Trophoblast cell (in vitro differentiated cells and primary cell): ENCODE measurements at regions not wholly inside any gene's neighbourhood (a gene's known extent, or its start where the extent isn't known, plus 50 kb on each side); places are given as distances from the start of the nearest gene placed in this dataset.
A peak's percentile ranks its signal among the peaks of the same experiment; 100 is the strongest.

Experiments
- DNase-seq, 2 donors: peaks; one replicate each; pipeline ENCODE4 v3.0.0-alpha.2; 2016
- H2AFZ ChIP-seq: 2 replicates; pipeline ENCODE4 v1.6.1; 2013; ENCODE audit warnings: low read length, moderate library complexity, mild to moderate bottlenecking; ENCODE audit not compliant: insufficient read depth, poor library complexity
- H2AK5ac ChIP-seq: 2 replicates; pipeline ENCODE4 v1.6.1; 2013; ENCODE audit warnings: mild to moderate bottlenecking, low read length
- H2BK120ac ChIP-seq: 2 replicates; pipeline ENCODE4 v1.6.1; 2013; ENCODE audit warnings: low read length, mild to moderate bottlenecking, moderate library complexity; ENCODE audit not compliant: insufficient read depth, poor library complexity
- H2BK12ac ChIP-seq: 2 replicates; pipeline ENCODE4 v1.6.1; 2013; ENCODE audit warnings: mild to moderate bottlenecking, low read length, moderate library complexity
- H2BK5ac ChIP-seq: 2 replicates; pipeline ENCODE4 v1.6.1; 2013; ENCODE audit warnings: low read length, low read depth, moderate library complexity, mild to moderate bottlenecking; ENCODE audit not compliant: poor library complexity
- H3K14ac ChIP-seq: 2 replicates; pipeline ENCODE4 v1.6.1; 2013; ENCODE audit warnings: mild to moderate bottlenecking, low read length
- H3K18ac ChIP-seq: 2 replicates; pipeline ENCODE4 v1.6.1; 2013; ENCODE audit warnings: mild to moderate bottlenecking, low read length
- H3K23ac ChIP-seq: 2 replicates; pipeline ENCODE4 v1.6.1; 2013; ENCODE audit warnings: low read length
- H3K27ac ChIP-seq: 2 replicates; pipeline ENCODE4 v1.5.1; 2013; ENCODE audit warnings: low read depth, mild to moderate bottlenecking, inconsistent platforms, low read length, moderate library complexity
- H3K27me3 ChIP-seq: 2 replicates; pipeline ENCODE4 v1.6.1; 2013; ENCODE audit warnings: inconsistent platforms, mild to moderate bottlenecking, low read length, moderate library complexity; ENCODE audit not compliant: insufficient read depth
- H3K36me3 ChIP-seq, 2 experiments: 1 replicate in 1 of 2; 2 replicates in 1 of 2; pipeline ENCODE4 v1.6.1; 2013; ENCODE audit warnings: low read length in 2 of 2, mild to moderate bottlenecking in 2 of 2, moderate library complexity in 1 of 2; ENCODE audit not compliant: insufficient read depth in 2 of 2, control insufficient read depth in 1 of 2
- H3K4ac ChIP-seq: 2 replicates; pipeline ENCODE4 v1.6.1; 2013; ENCODE audit warnings: low read depth, mild to moderate bottlenecking, low read length, moderate library complexity
- H3K4me1 ChIP-seq, 2 experiments: 1 replicate in 1 of 2; 2 replicates in 1 of 2; pipeline ENCODE4 v1.6.1; 2013; ENCODE audit warnings: low read length in 2 of 2, mild to moderate bottlenecking in 2 of 2, moderate library complexity in 1 of 2; ENCODE audit not compliant: insufficient read depth in 2 of 2, control insufficient read depth in 1 of 2
- H3K4me2 ChIP-seq: 2 replicates; pipeline ENCODE4 v1.6.1; 2013; ENCODE audit warnings: inconsistent platforms, mild to moderate bottlenecking, low read length, moderate library complexity
- H3K4me3 ChIP-seq: 2 replicates; pipeline ENCODE4 v1.5.1; 2013; ENCODE audit warnings: mild to moderate bottlenecking, low read depth, low read length, inconsistent platforms
- H3K79me1 ChIP-seq: one replicate; pipeline ENCODE4 v1.6.1; 2013; ENCODE audit warnings: low read length
- H3K79me2 ChIP-seq: 2 replicates; pipeline ENCODE4 v1.6.1; 2013; ENCODE audit warnings: low read length, mild to moderate bottlenecking; ENCODE audit not compliant: control insufficient read depth, insufficient read depth, poor library complexity
- H3K9ac ChIP-seq: 2 replicates; pipeline ENCODE4 v1.6.1; 2013; ENCODE audit warnings: mild to moderate bottlenecking, low read length
- H3K9me3 ChIP-seq: 2 replicates; pipeline ENCODE4 v1.6.1; 2013; ENCODE audit warnings: low read depth, mild to moderate bottlenecking, control low read depth, inconsistent platforms, low read length; ENCODE audit not compliant: insufficient read depth
- H4K12ac ChIP-seq: 2 replicates; pipeline ENCODE4 v1.6.1; 2013; ENCODE audit warnings: low read depth, mild to moderate bottlenecking, low read length, moderate library complexity
- H4K8ac ChIP-seq: 2 replicates; pipeline ENCODE4 v1.6.1; 2013; ENCODE audit warnings: low read depth, mild to moderate bottlenecking, low read length, moderate library complexity
- H4K91ac ChIP-seq: one replicate; pipeline ENCODE4 v1.6.1; 2013; ENCODE audit warnings: low read depth, mild to moderate bottlenecking, low read length, moderate library complexity
- WGBS: extraction: QIAGEN DNeasy Blood & Tissue Kit; methylation state at CpG from one replicate; pipeline ENCODE4 v1.1.7; 2013; ENCODE audit warnings: missing lambda C conversion rate; ENCODE audit not compliant: insufficient read length, insufficient coverage; ENCODE audit errors: extremely low coverage; 5-methylcytosine and 5-hydroxymethylcytosine counted together

- H2BK5ac ChIP-seq, result no peak overlapping the region
- no peak overlapping the region for H4K91ac ChIP-seq
- no peaks in the 10 kb centered on the region for H3K36me3 ChIP-seq
- no peak overlapping the region for H4K12ac ChIP-seq
- no peak overlapping the region for H3K14ac ChIP-seq
- H3K27me3 ChIP-seq, result no peaks in the 10 kb centered on the region
- no peak for DNase-seq
- no peaks in the 10 kb centered on the region for H3K79me1 ChIP-seq
- no peaks in the 10 kb centered on the region for H3K9me3 ChIP-seq
- H3K18ac ChIP-seq, result no peak overlapping the region
- no CpG with 5 or more reads among the region's 7 CpGs for WGBS
- no peak overlapping the region for H2BK120ac ChIP-seq
- no peak overlapping the region for H3K23ac ChIP-seq
- no peak overlapping the region for H3K4me2 ChIP-seq
- no peaks in the 10 kb centered on the region for H3K79me2 ChIP-seq
- no peak overlapping the region for H2AFZ ChIP-seq
- H3K4me3 ChIP-seq, result no peak overlapping the region
- H2AK5ac ChIP-seq, result no peak overlapping the region
- no peak overlapping the region for H3K27ac ChIP-seq
- H3K4ac ChIP-seq, result no peak overlapping the region
- no peak overlapping the region for H3K9ac ChIP-seq
- no peak overlapping the region for H4K8ac ChIP-seq
- H2BK12ac ChIP-seq, result no peak overlapping the region
- H3K4me1 ChIP-seq, result no peaks in the 10 kb centered on the region
Observed at GRCh38 chr13:99805361-99805760, 166.2 kb downstream of the ZIC5 start.

GRCh38 chr13:99803141-99803540 lies 168.4 kb downstream of the ZIC5 start:
- no peak for DNase-seq
- H2AK5ac ChIP-seq, result no peak overlapping the region
- H3K79me1 ChIP-seq, result no peaks in the 10 kb centered on the region
- H3K4ac ChIP-seq, result no peak overlapping the region
- no peak overlapping the region for H2AFZ ChIP-seq
- H3K27me3 ChIP-seq, result no peaks in the 10 kb centered on the region
- no peak overlapping the region for H2BK5ac ChIP-seq
- no peaks in the 10 kb centered on the region for H3K9me3 ChIP-seq
- no peak overlapping the region for H4K91ac ChIP-seq
- no peak overlapping the region for H3K23ac ChIP-seq
- H4K8ac ChIP-seq, result no peak overlapping the region
- no peaks in the 10 kb centered on the region for H3K36me3 ChIP-seq
- no peak overlapping the region for H3K9ac ChIP-seq
- no peak overlapping the region for H3K27ac ChIP-seq
- H4K12ac ChIP-seq, result no peak overlapping the region
- H3K18ac ChIP-seq, result no peak overlapping the region
- no CpG with 5 or more reads among the region's 3 CpGs for WGBS
- no peak overlapping the region for H3K14ac ChIP-seq
- H3K4me2 ChIP-seq, result no peak overlapping the region
- H3K4me3 ChIP-seq, result no peak overlapping the region
- H2BK12ac ChIP-seq, result no peak overlapping the region
- no peak overlapping the region for H2BK120ac ChIP-seq
- no peaks in the 10 kb centered on the region for H3K4me1 ChIP-seq
- H3K79me2 ChIP-seq, result no peaks in the 10 kb centered on the region

- Histone ChIP-seq H3K4ac (no peak overlapping the region), H4K12ac (no peak overlapping the region), H2BK12ac (no peak overlapping the region), H3K9me3 (no peaks in the 10 kb centered on the region), H3K18ac (no peak overlapping the region), H3K9ac (no peak overlapping the region), H2BK5ac (no peak overlapping the region), H3K14ac (no peak overlapping the region), H4K8ac (no peak overlapping the region), H2AFZ (no peak overlapping the region), H3K4me2 (no peak overlapping the region), H3K79me2 (no peaks in the 10 kb centered on the region), H3K79me1 (no peaks in the 10 kb centered on the region), H3K4me3 (no peak overlapping the region), H3K27me3 (no peaks in the 10 kb centered on the region), H3K23ac (no peak overlapping the region), H2AK5ac (no peak overlapping the region), H3K4me1 (no peaks in the 10 kb centered on the region), H4K91ac (no peak overlapping the region), H3K27ac (no peak overlapping the region), H2BK120ac (no peak overlapping the region), H3K36me3 (no peaks in the 10 kb centered on the region)
- DNase-seq, result no peak
Observed at GRCh38 chr13:99802416-99802815, 169.2 kb downstream of the ZIC5 start.

- no CpG with 5 or more reads among the region's 4 CpGs for WGBS
- no peak overlapping the region for H3K4me2 ChIP-seq
Observed at GRCh38 chr13:99800951-99801350, 170.6 kb downstream of the ZIC5 start.

More at GRCh38 chr13:99800951-99801350, 170.6 kb downstream of the ZIC5 start:
- no peak overlapping the region for H3K4ac ChIP-seq
- H3K79me1 ChIP-seq, result no peaks in the 10 kb centered on the region
- no peak overlapping the region for H3K14ac ChIP-seq
- no peaks in the 10 kb centered on the region for H3K4me1 ChIP-seq
- no peak overlapping the region for H4K91ac ChIP-seq
- no peaks in the 10 kb centered on the region for H3K27me3 ChIP-seq
- H2BK120ac ChIP-seq, result no peak overlapping the region
- H3K23ac ChIP-seq, result no peak overlapping the region
- H3K4me3 ChIP-seq, result no peak overlapping the region
- no peak overlapping the region for H2AFZ ChIP-seq
- no peak overlapping the region for H2BK12ac ChIP-seq
- no peak for DNase-seq
- H3K9me3 ChIP-seq, result no peaks in the 10 kb centered on the region
- no peak overlapping the region for H4K8ac ChIP-seq
- H2AK5ac ChIP-seq, result no peak overlapping the region
- H3K9ac ChIP-seq, result peak overlapping the region; percentile 5
- no peak overlapping the region for H2BK5ac ChIP-seq
- no peaks in the 10 kb centered on the region for H3K79me2 ChIP-seq
- no peaks in the 10 kb centered on the region for H3K36me3 ChIP-seq
- H3K27ac ChIP-seq, result no peak overlapping the region
- H4K12ac ChIP-seq, result no peak overlapping the region
- H3K18ac ChIP-seq, result no peak overlapping the region
